RWPE1 (cell line): ENCODE measurements at regions not wholly inside any gene's neighbourhood (a gene's known extent, or its start where the extent isn't known, plus 50 kb on each side); places are given as distances from the start of the nearest gene placed in this dataset.
"Not testable (repeated sequence)": the region's sequence is repeated elsewhere in the genome, so short reads cannot be mapped to it uniquely, and the experiment has no call there.

Experiments
- CTCF ChIA-PET: fragments of 350-600 bp; sonication (Branson Sonifier 250); formaldehyde crosslinking; extraction: SDS; loops from one replicate; lab custom pipeline; 2021; lab: Yijun Ruan, JAX
- POLR2A ChIA-PET: fragments of 400-600 bp; formaldehyde crosslinking; extraction: SDS; loops from one replicate; lab custom pipeline; 2020; ENCODE audit warnings: antibody characterized with exemption; ENCODE audit not compliant: low non-redundant PET; lab: Yijun Ruan, JAX
- DNase-seq: peaks from one replicate; pipeline ENCODE4 v3.0.0; 2012; ENCODE audit warnings: low spot score
- H3K27ac ChIP-seq: fragments of 450-650 bp; 2 replicates; pipeline ENCODE4 v1.5.1; 2017
- TF ChIP-seq, protein P1 (sequence below): fragments of 450-650 bp; conservative IDR thresholded peaks from 2 replicates; pipeline ENCODE4 v1.5.1; 2017; ENCODE audit warnings: low read depth, mild to moderate bottlenecking

GRCh38 chr11:41789376-41789775, 329.9 kb upstream of the LRRC4C start:
- ChIA-PET POLR2A (no interaction called here), CTCF (interaction anchor here (0.6 kb wide), 1 partner anchor 19 kb away, joined by 3 read pairs; no protein-coding TSS in a partner anchor)

DNA sequence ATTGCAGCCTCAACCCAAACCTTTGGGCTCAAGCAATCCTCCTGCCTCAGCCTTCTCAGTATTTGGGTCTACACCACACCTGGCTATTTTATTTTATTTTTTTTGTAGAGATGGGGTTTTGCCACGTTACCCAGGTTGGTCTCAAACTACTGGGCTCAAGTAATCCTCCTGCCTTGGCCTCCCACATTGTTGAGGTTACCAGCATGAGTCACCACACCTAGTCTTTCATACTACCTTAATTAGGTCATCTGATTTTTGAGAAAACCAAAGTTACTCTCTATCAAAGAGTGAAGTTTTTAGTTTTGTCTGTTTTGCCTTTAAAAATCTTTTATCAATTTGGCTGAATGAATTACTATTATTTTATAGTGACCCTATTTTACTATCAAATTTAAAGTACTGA, 335.6 kb upstream of the LRRC4C start:
- no peak overlapping the region for H3K27ac ChIP-seq
- TF ChIP-seq, protein P1, sequence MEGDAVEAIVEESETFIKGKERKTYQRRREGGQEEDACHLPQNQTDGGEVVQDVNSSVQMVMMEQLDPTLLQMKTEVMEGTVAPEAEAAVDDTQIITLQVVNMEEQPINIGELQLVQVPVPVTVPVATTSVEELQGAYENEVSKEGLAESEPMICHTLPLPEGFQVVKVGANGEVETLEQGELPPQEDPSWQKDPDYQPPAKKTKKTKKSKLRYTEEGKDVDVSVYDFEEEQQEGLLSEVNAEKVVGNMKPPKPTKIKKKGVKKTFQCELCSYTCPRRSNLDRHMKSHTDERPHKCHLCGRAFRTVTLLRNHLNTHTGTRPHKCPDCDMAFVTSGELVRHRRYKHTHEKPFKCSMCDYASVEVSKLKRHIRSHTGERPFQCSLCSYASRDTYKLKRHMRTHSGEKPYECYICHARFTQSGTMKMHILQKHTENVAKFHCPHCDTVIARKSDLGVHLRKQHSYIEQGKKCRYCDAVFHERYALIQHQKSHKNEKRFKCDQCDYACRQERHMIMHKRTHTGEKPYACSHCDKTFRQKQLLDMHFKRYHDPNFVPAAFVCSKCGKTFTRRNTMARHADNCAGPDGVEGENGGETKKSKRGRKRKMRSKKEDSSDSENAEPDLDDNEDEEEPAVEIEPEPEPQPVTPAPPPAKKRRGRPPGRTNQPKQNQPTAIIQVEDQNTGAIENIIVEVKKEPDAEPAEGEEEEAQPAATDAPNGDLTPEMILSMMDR = no peak
- ChIA-PET POLR2A (no interaction called here), CTCF (no interaction called here)
- no peak for DNase-seq

More at GRCh38 chr11:41789376-41789775, 329.9 kb upstream of the LRRC4C start:
- no peak overlapping the region for H3K27ac ChIP-seq
- peak; percentile 16 for DNase-seq
- TF ChIP-seq, protein P1 = no peak

DNA sequence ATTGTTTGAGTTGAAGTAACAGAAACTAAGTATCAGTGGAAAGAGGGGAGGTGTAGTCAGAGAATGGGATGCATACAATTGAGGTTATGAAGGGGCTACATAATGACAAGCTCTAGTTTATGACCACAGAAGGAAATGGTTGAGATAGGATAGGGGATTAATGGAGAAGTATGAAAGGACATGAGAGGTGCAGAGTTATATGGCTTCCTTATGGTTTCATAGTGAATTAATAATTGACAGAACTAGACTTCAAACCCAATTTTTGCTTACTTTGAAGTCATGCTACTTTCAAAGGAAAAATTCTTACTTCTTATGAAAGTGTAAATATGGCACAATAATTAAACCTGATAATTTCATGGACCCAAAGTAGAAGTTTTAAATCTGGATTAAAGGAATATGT, 340.3 kb upstream of the LRRC4C start:
- CTCF ChIA-PET = no interaction called here
- H3K27ac ChIP-seq = no peak overlapping the region
- TF ChIP-seq, protein P1 = no peak
- POLR2A ChIA-PET = no interaction called here
- no peak for DNase-seq

DNA sequence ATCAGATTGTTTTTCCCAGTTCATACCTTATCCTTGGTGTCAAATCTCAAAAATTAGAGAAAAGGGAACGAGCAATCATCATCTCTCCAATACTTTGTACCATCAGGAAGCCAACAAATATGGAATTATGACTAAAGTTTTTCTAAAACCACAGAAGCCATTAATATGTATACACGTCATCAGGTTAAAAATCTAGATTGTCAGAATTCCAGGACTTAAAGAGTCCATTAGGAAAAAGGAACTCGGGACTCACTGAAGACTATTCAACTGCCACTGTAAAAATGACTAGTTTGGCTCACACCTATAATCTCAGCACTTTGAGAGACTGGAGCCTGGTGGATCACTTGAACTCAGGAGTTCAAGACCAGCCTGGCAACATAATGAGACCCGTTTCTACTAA, 344.4 kb upstream of the LRRC4C start:
- TF ChIP-seq, protein P1 = no peak
- ChIA-PET POLR2A (no interaction called here), CTCF (no interaction called here)
- no peak overlapping the region for H3K27ac ChIP-seq
- DNase-seq = no peak

GRCh38 chr11:41816396-41816795, 356.9 kb upstream of the LRRC4C start:
- POLR2A ChIA-PET = no interaction called here
- CTCF ChIA-PET = no interaction called here
- TF ChIP-seq, protein P1 = no peak

DNA sequence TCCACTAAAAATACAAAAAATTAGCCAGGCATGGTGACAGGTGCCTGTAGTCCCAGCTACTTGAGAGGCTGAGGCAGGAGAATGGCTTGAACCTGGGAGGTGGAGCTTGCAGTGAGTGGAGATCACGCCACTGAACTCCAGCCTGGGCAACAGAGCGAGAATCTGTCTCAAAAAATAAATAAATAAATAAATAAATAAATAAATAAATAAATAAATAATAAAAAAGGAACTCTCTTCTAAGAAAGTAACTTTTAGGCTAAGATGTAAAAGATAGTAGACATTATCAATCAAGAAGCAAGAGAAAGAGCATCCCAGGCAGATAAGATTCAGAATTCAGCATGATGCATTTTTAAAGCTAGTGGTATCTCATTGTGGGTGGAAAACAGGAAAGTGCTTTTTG, 364.8 kb upstream of the LRRC4C start:
- DNase-seq, H3K27ac ChIP-seq, POLR2A ChIA-PET, CTCF ChIA-PET: not testable (repeated sequence)

More at GRCh38 chr11:41816396-41816795, 356.9 kb upstream of the LRRC4C start:
- DNase-seq = no peak
- H3K27ac ChIP-seq = no peak overlapping the region

DNA sequence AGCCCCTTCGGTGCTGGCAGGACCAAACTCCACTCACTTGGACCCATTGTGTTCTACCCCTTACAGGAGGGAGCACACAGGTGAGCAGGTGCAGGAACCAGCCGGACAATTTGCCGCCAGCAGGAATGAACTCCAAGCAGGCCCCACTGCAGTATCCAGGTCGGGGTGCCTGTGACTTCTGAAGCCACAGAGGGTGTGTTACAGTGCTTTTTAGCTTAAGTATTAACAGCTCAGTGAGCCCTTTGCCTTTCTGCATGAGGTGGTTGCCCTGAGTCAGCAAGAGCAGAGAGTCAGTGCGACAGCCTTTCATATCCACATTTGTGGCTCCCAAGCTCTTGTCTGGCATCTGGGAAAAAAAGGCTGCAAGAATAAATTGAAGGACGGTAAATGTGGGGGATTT, 366.6 kb upstream of the LRRC4C start:
- no peak for DNase-seq
- ChIA-PET POLR2A (no interaction called here), CTCF (no interaction called here)
- no peak overlapping the region for H3K27ac ChIP-seq
- TF ChIP-seq, protein P1 = no peak
